HG03575 (cell line): ENCODE measurements at regions not wholly inside any gene's neighbourhood (a gene's known extent, or its start where the extent isn't known, plus 50 kb on each side); places are given as distances from the start of the nearest gene placed in this dataset.
"Not testable (repeated sequence)": the region's sequence is repeated elsewhere in the genome, so short reads cannot be mapped to it uniquely, and the experiment has no call there.

Experiments used
- ATAC-seq: cut with Tn5 transposase; IDR thresholded peaks from one replicate; pipeline ENCODE4 v1.9.1; 2021; ENCODE audit not compliant: unreplicated experiment, insufficient number of reproducible peaks, low FRiP score; ENCODE audit errors: extremely low read depth

GRCh38 chr6:74749211-74750147 lies 456.4 kb downstream of the COL12A1 start:
- no peak for ATAC-seq

GRCh38 chr6:74745670-74746069 lies 460.2 kb downstream of the COL12A1 start:
- no peak for ATAC-seq

GRCh38 chr6:74742793-74743508 lies 462.9 kb downstream of the COL12A1 start:
- no peak for ATAC-seq

GRCh38 chr6:74741646-74742045 lies 464.2 kb downstream of the COL12A1 start:
- ATAC-seq = no peak

- ATAC-seq = no peak
These were observed 470.5 kb downstream of the COL12A1 start for GRCh38 chr6:74735304-74735703.

- no peak for ATAC-seq
These were observed 471.0 kb downstream of the COL12A1 start for GRCh38 chr6:74734901-74735300.

- ATAC-seq = no peak
These were observed 471.8 kb downstream of the COL12A1 start for GRCh38 chr6:74733830-74734620.

GRCh38 chr6:74731931-74732330 lies 473.9 kb downstream of the COL12A1 start:
- no peak for ATAC-seq

GRCh38 chr6:74731204-74731603 lies 474.6 kb downstream of the COL12A1 start:
- no peak for ATAC-seq

GRCh38 chr6:74720923-74721322 lies 484.9 kb downstream of the COL12A1 start:
- no peak for ATAC-seq

GRCh38 chr6:74717591-74717990 lies 488.3 kb downstream of the COL12A1 start:
- no peak for ATAC-seq

GRCh38 chr6:74715355-74716085 lies 490.3 kb downstream of the COL12A1 start:
- ATAC-seq = no peak

- no peak for ATAC-seq
These were observed 491.9 kb downstream of the COL12A1 start for GRCh38 chr6:74713941-74714340.

GRCh38 chr6:74705451-74705850 lies 500.4 kb downstream of the COL12A1 start:
- no peak for ATAC-seq

- ATAC-seq = not testable (repeated sequence)
These were observed 501.3 kb downstream of the COL12A1 start for GRCh38 chr6:74704540-74704939.

GRCh38 chr6:74690365-74690764 lies 515.5 kb downstream of the COL12A1 start:
- no peak for ATAC-seq

GRCh38 chr6:74689601-74690000 lies 516.3 kb downstream of the COL12A1 start:
- no peak for ATAC-seq

- no peak for ATAC-seq
These were observed 528.4 kb downstream of the COL12A1 start for GRCh38 chr6:74677463-74677862.

- no peak for ATAC-seq
These were observed 528.9 kb downstream of the COL12A1 start for GRCh38 chr6:74676906-74677305.
